ENCODE measurements at regions not wholly inside any gene's neighbourhood (a gene's known extent, or its start where the extent isn't known, plus 50 kb on each side); places are given as distances from the start of the nearest gene placed in this dataset.

DNA sequence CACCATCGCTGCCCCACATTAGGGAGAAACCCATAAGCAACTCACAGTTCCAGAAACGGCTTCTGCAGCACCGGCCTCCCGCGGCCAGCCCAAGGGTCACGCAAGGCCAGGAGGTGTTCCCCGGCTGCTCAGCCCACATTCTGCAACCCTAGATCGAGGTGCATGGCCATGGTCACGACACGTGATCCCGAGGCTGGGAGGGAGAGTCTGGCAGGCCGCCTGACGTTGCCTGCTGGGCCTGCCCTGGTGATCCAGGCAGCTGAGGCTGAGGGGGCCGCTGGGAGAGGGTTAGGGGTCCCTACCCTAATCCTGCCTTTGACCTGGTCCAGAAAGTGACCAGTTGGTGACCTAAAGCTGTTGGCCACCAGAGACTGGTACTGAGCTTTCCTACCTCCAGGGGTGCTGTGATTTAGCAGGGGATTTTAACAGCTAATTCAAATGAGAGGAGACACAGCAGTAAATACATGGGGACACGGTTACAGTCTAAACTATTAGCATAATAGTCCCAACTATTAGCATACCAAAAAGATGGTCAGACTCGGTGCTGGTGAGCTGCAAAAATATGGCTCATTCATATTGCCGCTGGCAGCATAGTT, 97.4 kb upstream of the CIBAR2 start:
- Histone ChIP-seq H3K27ac (no peak overlapping the region), H3K4me1 (peaks cover 54 to 62% of the 10 kb centered on the region in 2 donors), H3K36me3 (no peaks in the 10 kb centered on the region), H3K4me3 (replicated peaks in 1 of 3) (no peak overlapping the region), H3K27me3 (no peaks in the 10 kb centered on the region), H3K9me3 (no peaks in the 10 kb centered on the region)
- no peak for DNase-seq
- no peak for TF ChIP-seq POLR2A (IDR thresholded peaks at IDR 0.05)
- TF ChIP-seq, protein P1, sequence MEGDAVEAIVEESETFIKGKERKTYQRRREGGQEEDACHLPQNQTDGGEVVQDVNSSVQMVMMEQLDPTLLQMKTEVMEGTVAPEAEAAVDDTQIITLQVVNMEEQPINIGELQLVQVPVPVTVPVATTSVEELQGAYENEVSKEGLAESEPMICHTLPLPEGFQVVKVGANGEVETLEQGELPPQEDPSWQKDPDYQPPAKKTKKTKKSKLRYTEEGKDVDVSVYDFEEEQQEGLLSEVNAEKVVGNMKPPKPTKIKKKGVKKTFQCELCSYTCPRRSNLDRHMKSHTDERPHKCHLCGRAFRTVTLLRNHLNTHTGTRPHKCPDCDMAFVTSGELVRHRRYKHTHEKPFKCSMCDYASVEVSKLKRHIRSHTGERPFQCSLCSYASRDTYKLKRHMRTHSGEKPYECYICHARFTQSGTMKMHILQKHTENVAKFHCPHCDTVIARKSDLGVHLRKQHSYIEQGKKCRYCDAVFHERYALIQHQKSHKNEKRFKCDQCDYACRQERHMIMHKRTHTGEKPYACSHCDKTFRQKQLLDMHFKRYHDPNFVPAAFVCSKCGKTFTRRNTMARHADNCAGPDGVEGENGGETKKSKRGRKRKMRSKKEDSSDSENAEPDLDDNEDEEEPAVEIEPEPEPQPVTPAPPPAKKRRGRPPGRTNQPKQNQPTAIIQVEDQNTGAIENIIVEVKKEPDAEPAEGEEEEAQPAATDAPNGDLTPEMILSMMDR (IDR thresholded peaks at IDR 0.05): no peak
- 83 to 90% methylated on average over 6 to 17 of the region's 17 CpGs for WGBS, 2 donors
- intact Hi-C loops (cut with DNase I): no loop called here

DNA sequence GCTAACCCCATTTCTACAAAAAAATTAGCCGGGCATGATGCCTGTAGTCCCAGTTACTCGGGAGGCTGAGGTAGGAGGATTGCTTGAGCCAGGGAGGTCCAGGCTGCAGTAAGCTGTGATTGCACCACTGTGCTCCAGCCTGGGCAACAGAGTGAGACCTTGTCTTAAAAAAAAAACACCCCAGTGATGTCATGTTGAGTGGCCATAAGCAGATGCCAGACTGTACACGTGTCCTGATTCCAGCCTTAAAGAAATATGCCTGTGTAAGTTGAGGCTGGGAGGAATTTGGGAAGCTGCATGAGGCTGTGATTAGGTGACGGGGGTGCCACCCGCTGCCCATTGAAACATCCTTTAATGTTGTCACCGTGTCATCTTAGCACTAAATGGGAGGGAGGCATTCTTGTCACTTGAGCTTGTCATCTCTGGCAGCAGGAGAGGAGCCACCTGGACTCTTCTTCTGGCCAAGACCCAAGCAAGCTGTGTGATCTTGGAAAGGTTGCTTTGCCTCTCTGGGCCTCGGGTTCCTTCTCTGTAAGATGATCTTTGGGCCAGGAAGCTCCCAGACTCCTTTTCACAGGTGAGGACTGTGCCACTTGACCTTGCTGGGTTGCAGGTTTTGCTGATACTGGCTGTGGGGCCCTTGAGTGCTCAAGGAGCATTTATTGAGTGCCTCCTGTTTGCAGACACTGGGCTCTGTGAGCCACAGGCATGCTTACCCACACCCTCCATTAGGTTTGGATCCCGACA, 98.3 kb upstream of the CIBAR2 start:
- H3K27me3 ChIP-seq: no peaks in the 10 kb centered on the region
- WGBS, 2 donors: 71 to 76% methylated on average over 7 to 8 of the region's 8 CpGs
- H3K4me3 ChIP-seq (replicated peaks in 1 of 3): no peak overlapping the region
- peaks cover 54 to 70% of the 10 kb centered on the region in 2 donors for H3K4me1 ChIP-seq
- intact Hi-C loops (cut with DNase I): no loop called here
- no peaks in the 10 kb centered on the region for H3K9me3 ChIP-seq
- DNase-seq: peak; percentile 69 to 75
- no peaks in the 10 kb centered on the region for H3K36me3 ChIP-seq
- peak overlapping the region in 1 of 3 donors; percentile 83 for H3K27ac ChIP-seq
- TF ChIP-seq, protein P1 (IDR thresholded peaks at IDR 0.05): no peak
- TF ChIP-seq POLR2A (IDR thresholded peaks at IDR 0.05): no peak

DNA sequence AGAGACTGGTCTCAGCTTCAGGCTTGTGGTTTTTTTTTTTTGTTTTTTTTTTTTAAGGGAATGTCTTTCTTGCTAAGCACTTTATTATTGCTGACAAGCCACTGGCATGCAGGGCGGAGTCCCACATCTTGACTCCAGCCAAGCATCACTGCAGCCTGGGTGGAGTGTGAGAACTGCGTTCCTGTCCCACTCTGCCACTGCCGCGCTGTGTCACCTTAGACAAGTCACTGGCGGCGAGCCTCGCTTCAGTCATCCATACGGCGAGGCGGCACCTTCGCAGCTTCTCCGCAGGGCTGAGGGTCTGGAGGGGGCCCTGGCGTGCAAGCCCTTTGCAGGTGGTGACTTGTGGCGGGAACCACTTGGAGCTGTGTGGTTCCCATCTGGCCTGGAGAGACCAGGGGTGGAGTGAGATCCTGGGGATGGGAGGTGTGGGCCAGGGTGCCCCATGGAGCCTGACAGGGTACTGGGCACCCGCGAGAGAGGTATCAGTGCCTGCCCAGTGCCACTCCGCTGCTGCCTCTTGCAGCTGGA, 99.1 kb upstream of the CIBAR2 start:
- intact Hi-C loops (cut with DNase I): no loop called here
- H3K27ac ChIP-seq: peak overlapping the region in 1 of 3 donors; percentile 83
- H3K36me3 ChIP-seq: no peaks in the 10 kb centered on the region
- DNase-seq: peak; percentile 74 to 78
- no peak overlapping the region for H3K4me3 ChIP-seq (replicated peaks in 1 of 3)
- WGBS, 2 donors: 65 to 80% methylated on average over 13 of the region's 17 CpGs
- H3K4me1 ChIP-seq: peaks cover 47 to 67% of the 10 kb centered on the region in 2 donors
- H3K9me3 ChIP-seq: no peaks in the 10 kb centered on the region
- H3K27me3 ChIP-seq: no peaks in the 10 kb centered on the region
- TF ChIP-seq, protein P1 (IDR thresholded peaks at IDR 0.05): no peak
- no peak for TF ChIP-seq POLR2A (IDR thresholded peaks at IDR 0.05)

DNA sequence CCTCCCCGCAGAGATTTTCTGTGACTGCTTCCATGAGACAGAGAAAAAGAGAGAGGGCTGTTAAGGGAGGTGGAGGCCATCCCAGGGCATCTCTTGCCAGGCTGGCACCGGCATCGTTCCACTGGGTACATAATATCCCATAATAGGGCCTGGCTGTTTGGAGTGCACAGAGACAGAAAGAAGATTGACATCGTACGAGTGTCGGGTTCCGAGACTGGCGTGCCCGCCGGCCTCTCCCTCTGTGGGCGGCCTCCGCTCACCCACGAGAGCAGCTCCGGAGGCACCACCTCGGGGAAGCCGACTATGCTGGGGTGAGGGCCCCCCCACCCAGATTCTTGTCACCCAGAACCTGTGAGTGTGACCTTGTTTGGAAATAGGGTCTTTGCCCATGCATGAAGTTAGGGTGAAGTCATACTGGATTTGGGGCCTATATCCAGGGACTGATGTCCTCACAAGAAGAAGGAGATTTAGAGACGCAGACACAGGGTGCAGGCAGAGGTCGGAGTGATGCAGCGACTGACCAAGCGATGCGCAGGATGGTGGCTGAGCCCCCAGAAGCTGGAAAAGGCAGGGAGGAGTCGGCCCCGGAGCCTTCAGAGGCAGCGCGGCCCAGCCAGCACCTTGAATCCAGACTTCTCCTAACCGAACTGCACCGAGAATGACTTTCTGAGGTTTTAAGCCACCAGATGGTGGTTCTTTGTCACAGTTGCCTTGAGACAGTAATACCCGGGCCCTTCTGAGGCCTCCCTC, 101.8 kb upstream of the CIBAR2 start:
- peaks cover 36 to 56% of the 10 kb centered on the region in 2 donors for H3K4me1 ChIP-seq
- intact Hi-C loops (cut with DNase I): no loop called here
- 89 to 95% methylated on average over 16 to 20 of the region's 28 CpGs for WGBS, 2 donors

More for the DNA sequence above, 101.8 kb upstream of the CIBAR2 start:
- H3K27me3 ChIP-seq: no peaks in the 10 kb centered on the region
- H3K27ac ChIP-seq: peak overlapping the region; percentile 83 to 91 (median 88)
- H3K9me3 ChIP-seq: no peaks in the 10 kb centered on the region
- TF ChIP-seq POLR2A (IDR thresholded peaks at IDR 0.05): no peak
- TF ChIP-seq, protein P1 (IDR thresholded peaks at IDR 0.05): no peak
- H3K36me3 ChIP-seq: no peaks in the 10 kb centered on the region
- H3K4me3 ChIP-seq (replicated peaks in 1 of 3): no peak overlapping the region
- DNase-seq: no peak

Data from thyroid gland (tissue), 4 donors.